Suprapubic skin (tissue), 4 donors: ENCODE measurements at regions not wholly inside any gene's neighbourhood (a gene's known extent, or its start where the extent isn't known, plus 50 kb on each side); places are given as distances from the start of the nearest gene placed in this dataset.

Source experiments
- CTCF ChIP-seq, 2 donors: fragments of 200-600 bp in 1 of 2; fragments of 450-650 bp in 1 of 2; sonication (generic) in 1 of 2; IDR thresholded peaks; one replicate each; pipeline ENCODE4 v1.5.1; 2016 to 2019; ENCODE audit warnings: antibody characterized with exemption in 2 of 2, mild to moderate bottlenecking in 1 of 2, moderate library complexity in 1 of 2
- EP300 ChIP-seq: sonication (generic); formaldehyde crosslinking; IDR thresholded peaks from one replicate; pipeline ENCODE4 v1.6.1; 2017; ENCODE audit warnings: antibody characterized with exemption
- POLR2A ChIP-seq, 2 donors: fragments of 450-650 bp; IDR thresholded peaks; one replicate each; pipeline ENCODE4 v1.6.1; 2017; ENCODE audit warnings: antibody characterized with exemption in 2 of 2, mild to moderate bottlenecking in 2 of 2, moderate library complexity in 2 of 2
- POLR2AphosphoS5 ChIP-seq, 3 donors: sonication (generic); formaldehyde crosslinking; IDR thresholded peaks; one replicate each; pipeline ENCODE4 v1.6.1; 2017; ENCODE audit warnings: antibody characterized with exemption in 3 of 3

- TF ChIP-seq CTCF (IDR thresholded peaks at IDR 0.05) (no peak), POLR2AphosphoS5 (IDR thresholded peaks at IDR 0.05) (no peak), POLR2A (IDR thresholded peaks at IDR 0.05) (no peak), EP300 (no peak)
Observed at GRCh38 chr2:77873506-77873905, 351.3 kb upstream of the LRRTM4 start.
